GM19328 (cell line): ENCODE measurements at regions not wholly inside any gene's neighbourhood (a gene's known extent, or its start where the extent isn't known, plus 50 kb on each side); places are given as distances from the start of the nearest gene placed in this dataset.
"Not testable (repeated sequence)": the region's sequence is repeated elsewhere in the genome, so short reads cannot be mapped to it uniquely, and the experiment has no call there.

Experiments
- ATAC-seq: cut with Tn5 transposase; IDR thresholded peaks from one replicate; pipeline ENCODE4 v1.9.1; 2021; ENCODE audit warnings: mild to moderate bottlenecking, moderate library complexity; ENCODE audit not compliant: unreplicated experiment

GRCh38 chr18:35864916-35865315, 107.6 kb upstream of the RMP24 start:
- no peak for ATAC-seq

- ATAC-seq, result no peak
These were observed 103.6 kb upstream of the RMP24 start for GRCh38 chr18:35868915-35869314.

GRCh38 chr18:35871337-35871736, 101.1 kb upstream of the RMP24 start:
- no peak for ATAC-seq

GRCh38 chr18:35875566-35875965, 96.9 kb upstream of the RMP24 start:
- no peak for ATAC-seq

- ATAC-seq, result no peak
These were observed 96.2 kb upstream of the RMP24 start for GRCh38 chr18:35876243-35876642.

- ATAC-seq, result no peak
These were observed 91.6 kb upstream of the RMP24 start for GRCh38 chr18:35880788-35881455.

GRCh38 chr18:35888329-35888728, 84.2 kb upstream of the RMP24 start:
- no peak for ATAC-seq

- no peak for ATAC-seq
These were observed 82.8 kb upstream of the RMP24 start for GRCh38 chr18:35889677-35890076.

GRCh38 chr18:35890323-35890722, 82.2 kb upstream of the RMP24 start:
- ATAC-seq, result no peak

- ATAC-seq, result no peak
These were observed 80.4 kb upstream of the RMP24 start for GRCh38 chr18:35892118-35892517.

- ATAC-seq, result not testable (repeated sequence)
These were observed 75.0 kb upstream of the RMP24 start for GRCh38 chr18:35897481-35897880.

GRCh38 chr18:35904389-35905037, 68.0 kb upstream of the RMP24 start:
- ATAC-seq, result no peak

GRCh38 chr18:35905436-35905835, 67.0 kb upstream of the RMP24 start:
- no peak for ATAC-seq

GRCh38 chr18:35906291-35906690, 66.2 kb upstream of the RMP24 start:
- not testable (repeated sequence) for ATAC-seq

- no peak for ATAC-seq
These were observed 62.2 kb upstream of the RMP24 start for GRCh38 chr18:35910327-35910726.

- no peak for ATAC-seq
These were observed 60.1 kb upstream of the RMP24 start for GRCh38 chr18:35912332-35912731.

GRCh38 chr18:35915056-35915455, 57.4 kb upstream of the RMP24 start:
- ATAC-seq, result no peak

- no peak for ATAC-seq
These were observed 55.4 kb upstream of the RMP24 start for GRCh38 chr18:35917043-35917442.

- no peak for ATAC-seq
These were observed 53.9 kb upstream of the RMP24 start for GRCh38 chr18:35918564-35918963.

GRCh38 chr18:35919179-35919578, 53.3 kb upstream of the RMP24 start:
- no peak for ATAC-seq

- no peak for ATAC-seq
These were observed 51.9 kb upstream of the RMP24 start for GRCh38 chr18:35920623-35921022.
